ENCODE measurements at regions not wholly inside any gene's neighbourhood (a gene's known extent, or its start where the extent isn't known, plus 50 kb on each side); places are given as distances from the start of the nearest gene placed in this dataset.
"Not testable (repeated sequence)": the region's sequence is repeated elsewhere in the genome, so short reads cannot be mapped to it uniquely, and the experiment has no call there.

GRCh38 chr7:149616898-149617297, 119.3 kb upstream of the ZNF746 start:
- Histone ChIP-seq H3K27me3 (ENCODE audit: control insufficient read depth in 1 of 2, insufficient read depth in 2 of 2, low read length in 2 of 2) (no peaks in the 10 kb centered on the region), H3K9ac (ENCODE audit: low read length) (no peak overlapping the region), H3K4me1 (ENCODE audit: insufficient read depth, low read length) (no peaks in the 10 kb centered on the region), H3K9me3 (ENCODE audit: low read length) (no peaks in the 10 kb centered on the region), H3K4me3 (ENCODE audit: low read depth in 1 of 2, low read length in 2 of 2) (no peak overlapping the region), H3K27ac (ENCODE audit: low read depth, low read length) (no peak overlapping the region), H3K36me3 (ENCODE audit: insufficient read depth, low read length) (peaks cover 55% of the 10 kb centered on the region)

- no peak overlapping the region for H3K27ac ChIP-seq (ENCODE audit: low read depth, low read length)
- H3K27me3 ChIP-seq (ENCODE audit: control insufficient read depth in 1 of 2, insufficient read depth in 2 of 2, low read length in 2 of 2), result no peaks in the 10 kb centered on the region
- no peaks in the 10 kb centered on the region for H3K4me1 ChIP-seq (ENCODE audit: insufficient read depth, low read length)
- H3K9me3 ChIP-seq (ENCODE audit: low read length), result no peaks in the 10 kb centered on the region
- H3K9ac ChIP-seq (ENCODE audit: low read length), result no peak overlapping the region
- H3K36me3 ChIP-seq (ENCODE audit: insufficient read depth, low read length), result peaks cover 63% of the 10 kb centered on the region
- no peak overlapping the region for H3K4me3 ChIP-seq (ENCODE audit: low read depth in 1 of 2, low read length in 2 of 2)
Measured at GRCh38 chr7:149615690-149616270, 118.2 kb upstream of the ZNF746 start.

- Histone ChIP-seq H3K4me3 (ENCODE audit: low read depth in 1 of 2, low read length in 2 of 2) (no peak overlapping the region), H3K4me1 (ENCODE audit: insufficient read depth, low read length) (no peaks in the 10 kb centered on the region), H3K27ac (ENCODE audit: low read depth, low read length) (no peak overlapping the region), H3K27me3 (ENCODE audit: control insufficient read depth in 1 of 2, insufficient read depth in 2 of 2, low read length in 2 of 2) (no peaks in the 10 kb centered on the region), H3K9ac (ENCODE audit: low read length) (no peak overlapping the region), H3K36me3 (ENCODE audit: insufficient read depth, low read length) (peaks cover 55% of the 10 kb centered on the region), H3K9me3 (ENCODE audit: low read length) (no peaks in the 10 kb centered on the region)
Measured at GRCh38 chr7:149610441-149611011, 112.9 kb upstream of the ZNF746 start.

GRCh38 chr7:149608168-149608567, 110.6 kb upstream of the ZNF746 start:
- Histone ChIP-seq H3K4me3 (ENCODE audit: low read depth in 1 of 2, low read length in 2 of 2) (no peak overlapping the region), H3K9ac (ENCODE audit: low read length) (no peak overlapping the region), H3K9me3 (ENCODE audit: low read length) (no peaks in the 10 kb centered on the region), H3K36me3 (ENCODE audit: insufficient read depth, low read length) (peaks cover 54% of the 10 kb centered on the region), H3K27ac (ENCODE audit: low read depth, low read length) (no peak overlapping the region), H3K4me1 (ENCODE audit: insufficient read depth, low read length) (no peaks in the 10 kb centered on the region), H3K27me3 (ENCODE audit: control insufficient read depth in 1 of 2, insufficient read depth in 2 of 2, low read length in 2 of 2) (no peaks in the 10 kb centered on the region)

- Histone ChIP-seq H3K4me3 (ENCODE audit: low read depth in 1 of 2, low read length in 2 of 2) (no peak overlapping the region), H3K27me3 (ENCODE audit: control insufficient read depth in 1 of 2, insufficient read depth in 2 of 2, low read length in 2 of 2) (no peaks in the 10 kb centered on the region), H3K9me3 (ENCODE audit: low read length) (no peaks in the 10 kb centered on the region), H3K36me3 (ENCODE audit: insufficient read depth, low read length) (peaks cover 50% of the 10 kb centered on the region), H3K9ac (ENCODE audit: low read length) (no peak overlapping the region), H3K27ac (ENCODE audit: low read depth, low read length) (no peak overlapping the region), H3K4me1 (ENCODE audit: insufficient read depth, low read length) (no peaks in the 10 kb centered on the region)
Measured at GRCh38 chr7:149607683-149608082, 110.1 kb upstream of the ZNF746 start.

- Histone ChIP-seq H3K36me3 (ENCODE audit: insufficient read depth, low read length) (peaks cover 48% of the 10 kb centered on the region), H3K4me1 (ENCODE audit: insufficient read depth, low read length) (no peaks in the 10 kb centered on the region), H3K27ac (ENCODE audit: low read depth, low read length) (no peak overlapping the region), H3K9me3 (ENCODE audit: low read length) (no peaks in the 10 kb centered on the region), H3K4me3 (ENCODE audit: low read depth in 1 of 2, low read length in 2 of 2) (no peak overlapping the region), H3K27me3 (ENCODE audit: control insufficient read depth in 1 of 2, insufficient read depth in 2 of 2, low read length in 2 of 2) (no peaks in the 10 kb centered on the region), H3K9ac (ENCODE audit: low read length) (no peak overlapping the region)
Measured at GRCh38 chr7:149606826-149607225, 109.2 kb upstream of the ZNF746 start.

GRCh38 chr7:149605696-149606095, 108.1 kb upstream of the ZNF746 start:
- Histone ChIP-seq H3K4me3 (ENCODE audit: low read depth in 1 of 2, low read length in 2 of 2) (no peak overlapping the region), H3K9ac (ENCODE audit: low read length) (no peak overlapping the region), H3K4me1 (ENCODE audit: insufficient read depth, low read length) (no peaks in the 10 kb centered on the region), H3K36me3 (ENCODE audit: insufficient read depth, low read length) (peaks cover 44% of the 10 kb centered on the region), H3K9me3 (ENCODE audit: low read length) (no peaks in the 10 kb centered on the region), H3K27ac (ENCODE audit: low read depth, low read length) (no peak overlapping the region), H3K27me3 (ENCODE audit: control insufficient read depth in 1 of 2, insufficient read depth in 2 of 2, low read length in 2 of 2) (no peaks in the 10 kb centered on the region)

GRCh38 chr7:149604521-149604920, 106.9 kb upstream of the ZNF746 start:
- H3K9ac ChIP-seq (ENCODE audit: low read length), result no peak overlapping the region
- H3K4me3 ChIP-seq (ENCODE audit: low read depth in 1 of 2, low read length in 2 of 2), result no peak overlapping the region
- peaks cover 47% of the 10 kb centered on the region for H3K36me3 ChIP-seq (ENCODE audit: insufficient read depth, low read length)
- no peaks in the 10 kb centered on the region for H3K27me3 ChIP-seq (ENCODE audit: control insufficient read depth in 1 of 2, insufficient read depth in 2 of 2, low read length in 2 of 2)
- H3K4me1 ChIP-seq (ENCODE audit: insufficient read depth, low read length), result no peaks in the 10 kb centered on the region
- no peak overlapping the region for H3K27ac ChIP-seq (ENCODE audit: low read depth, low read length)
- H3K9me3 ChIP-seq (ENCODE audit: low read length), result no peaks in the 10 kb centered on the region

GRCh38 chr7:149600669-149601330, 103.2 kb upstream of the ZNF746 start:
- H3K4me3 ChIP-seq (ENCODE audit: low read depth in 1 of 2, low read length in 2 of 2); H3K9me3 ChIP-seq (ENCODE audit: low read length); H3K27ac ChIP-seq (ENCODE audit: low read depth, low read length); H3K9ac ChIP-seq (ENCODE audit: low read length); H3K4me1 ChIP-seq (ENCODE audit: insufficient read depth, low read length); H3K27me3 ChIP-seq (ENCODE audit: control insufficient read depth in 1 of 2, insufficient read depth in 2 of 2, low read length in 2 of 2): not testable (repeated sequence)
- H3K36me3 ChIP-seq (ENCODE audit: insufficient read depth, low read length), result peaks cover 47% of the 10 kb centered on the region

GRCh38 chr7:149599636-149600206, 102.1 kb upstream of the ZNF746 start:
- H3K9ac ChIP-seq (ENCODE audit: low read length), result no peak overlapping the region
- no peak overlapping the region for H3K27ac ChIP-seq (ENCODE audit: low read depth, low read length)
- no peaks in the 10 kb centered on the region for H3K27me3 ChIP-seq (ENCODE audit: control insufficient read depth in 1 of 2, insufficient read depth in 2 of 2, low read length in 2 of 2)
- no peak overlapping the region for H3K4me3 ChIP-seq (ENCODE audit: low read depth in 1 of 2, low read length in 2 of 2)
- H3K36me3 ChIP-seq (ENCODE audit: insufficient read depth, low read length), result peaks cover 56% of the 10 kb centered on the region
- no peaks in the 10 kb centered on the region for H3K9me3 ChIP-seq (ENCODE audit: low read length)
- no peaks in the 10 kb centered on the region for H3K4me1 ChIP-seq (ENCODE audit: insufficient read depth, low read length)

GRCh38 chr7:149598721-149599308, 101.2 kb upstream of the ZNF746 start:
- no peaks in the 10 kb centered on the region for H3K27me3 ChIP-seq (ENCODE audit: control insufficient read depth in 1 of 2, insufficient read depth in 2 of 2, low read length in 2 of 2)

More at GRCh38 chr7:149598721-149599308, 101.2 kb upstream of the ZNF746 start:
- Histone ChIP-seq H3K9me3 (ENCODE audit: low read length) (no peaks in the 10 kb centered on the region), H3K4me3 (ENCODE audit: low read depth in 1 of 2, low read length in 2 of 2) (no peak overlapping the region), H3K4me1 (ENCODE audit: insufficient read depth, low read length) (no peaks in the 10 kb centered on the region), H3K36me3 (ENCODE audit: insufficient read depth, low read length) (peaks cover 54% of the 10 kb centered on the region), H3K9ac (ENCODE audit: low read length) (no peak overlapping the region), H3K27ac (ENCODE audit: low read depth, low read length) (no peak overlapping the region)

Measured in muscle layer of colon (tissue), 2 donors.